GM19035 (cell line): ENCODE measurements at regions not wholly inside any gene's neighbourhood (a gene's known extent, or its start where the extent isn't known, plus 50 kb on each side); places are given as distances from the start of the nearest gene placed in this dataset.

ENCODE experiments used
- ATAC-seq: cut with Tn5 transposase; IDR thresholded peaks from one replicate; pipeline ENCODE4 v1.9.1; 2021; ENCODE audit not compliant: unreplicated experiment

- ATAC-seq: no peak
Observed at GRCh38 chr16:77652399-77652798, 69.9 kb upstream of the NUDT7 start.

- ATAC-seq: no peak
Observed at GRCh38 chr16:77657016-77657415, 65.3 kb upstream of the NUDT7 start.

- no peak for ATAC-seq
Observed at GRCh38 chr16:77660311-77660710, 62.0 kb upstream of the NUDT7 start.

- no peak for ATAC-seq
Observed at GRCh38 chr16:77662246-77662645, 60.1 kb upstream of the NUDT7 start.

- ATAC-seq: no peak
Observed at GRCh38 chr16:77663711-77664110, 58.6 kb upstream of the NUDT7 start.

- ATAC-seq: no peak
Observed at GRCh38 chr16:77666771-77667170, 55.5 kb upstream of the NUDT7 start.

GRCh38 chr16:77668201-77668600 is 54.1 kb upstream of the NUDT7 start:
- ATAC-seq: no peak

GRCh38 chr16:77669057-77669456 is 53.3 kb upstream of the NUDT7 start:
- ATAC-seq: no peak
